Right cardiac atrium (tissue), 5 donors: ENCODE measurements at regions not wholly inside any gene's neighbourhood (a gene's known extent, or its start where the extent isn't known, plus 50 kb on each side); places are given as distances from the start of the nearest gene placed in this dataset.
A peak's percentile ranks its signal among the peaks of the same experiment; 100 is the strongest.

Source experiments
- ATAC-seq, 2 donors: fragments of 200-7000 bp; cut with Tn5 transposase; one replicate each; pipeline versions ENCODE4 v1.8.0 to v1.9.1; 2020; ENCODE audit warnings: moderate library complexity in 2 of 2, mild to moderate bottlenecking in 1 of 2
- DNase-seq, 3 donors: peaks; one replicate each; pipeline ENCODE4 v3.0.0-alpha.2; 2020
- H3K27ac ChIP-seq: one replicate; pipeline ENCODE4 v1.5.1; 2013; ENCODE audit warnings: mild to moderate bottlenecking, low read length, control low read depth, moderate library complexity
- H3K27me3 ChIP-seq: one replicate; pipeline ENCODE4 v1.6.1; 2013; ENCODE audit not compliant: control insufficient read depth, insufficient read depth
- H3K4me1 ChIP-seq: one replicate; pipeline ENCODE4 v1.6.1; 2013; ENCODE audit warnings: low read length; ENCODE audit not compliant: control insufficient read depth, insufficient read depth
- H3K4me3 ChIP-seq: one replicate; pipeline ENCODE4 v1.5.1; 2013; ENCODE audit warnings: low read length, control low read depth
- H3K9me3 ChIP-seq: one replicate; pipeline ENCODE4 v1.6.1; 2013; ENCODE audit warnings: low read length; ENCODE audit not compliant: control insufficient read depth
- WGBS: extraction: QIAGEN DNeasy Blood & Tissue Kit; methylation state at CpG from one replicate; pipeline ENCODE4 v1.1.7; 2013; 5-methylcytosine and 5-hydroxymethylcytosine counted together
- intact Hi-C, 4 donors: fragments of 100-400 bp; cut with DNase I; formaldehyde crosslinking; loops; one replicate each; pipeline versions ENCODE4 v1.11.0 to v1.14.0; 2022 to 2023
- donor health status: healthy with polysubstance abuse.
- donor health status: DM: no; HTN: yes; CAD: no.
- donor health status: DM: no; HTN: no; CAD: no.
- donor health status: DM: no; HTN: yes; CAD: no; lungs with severe emphysema.
- donor health status: DM: yes; HTN: yes; CAD: no.

DNA sequence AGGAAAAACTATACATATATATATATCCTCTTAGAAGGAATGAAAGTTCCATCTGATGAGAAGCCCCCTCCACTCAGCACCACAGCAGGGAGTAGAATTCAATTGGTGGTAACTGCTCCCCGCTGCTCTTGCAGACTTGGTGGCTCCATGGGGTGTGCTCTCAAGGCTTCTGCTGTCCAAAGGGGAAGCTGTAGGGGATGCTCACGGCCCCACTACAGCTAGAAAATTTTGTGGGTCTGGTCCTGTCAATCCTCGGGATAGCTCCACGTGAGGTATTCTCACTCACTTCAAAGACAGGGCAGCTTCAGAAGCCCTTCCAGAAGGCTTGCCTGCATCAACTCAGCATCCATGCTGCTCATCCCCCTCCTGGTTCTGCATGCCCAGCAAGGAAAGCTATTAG lies 247.2 kb downstream of the CETN3 start:
- DNase-seq, result no peak
- intact Hi-C loops, result no loop called here
- no peaks in the 10 kb centered on the region for H3K27me3 ChIP-seq
- ATAC-seq, result no peak
- 91% methylated on average over 4 of the region's 4 CpGs for WGBS
- no peaks in the 10 kb centered on the region for H3K9me3 ChIP-seq
- no peak overlapping the region for H3K4me3 ChIP-seq
- H3K27ac ChIP-seq, result no peak overlapping the region
- H3K4me1 ChIP-seq, result no peaks in the 10 kb centered on the region

DNA sequence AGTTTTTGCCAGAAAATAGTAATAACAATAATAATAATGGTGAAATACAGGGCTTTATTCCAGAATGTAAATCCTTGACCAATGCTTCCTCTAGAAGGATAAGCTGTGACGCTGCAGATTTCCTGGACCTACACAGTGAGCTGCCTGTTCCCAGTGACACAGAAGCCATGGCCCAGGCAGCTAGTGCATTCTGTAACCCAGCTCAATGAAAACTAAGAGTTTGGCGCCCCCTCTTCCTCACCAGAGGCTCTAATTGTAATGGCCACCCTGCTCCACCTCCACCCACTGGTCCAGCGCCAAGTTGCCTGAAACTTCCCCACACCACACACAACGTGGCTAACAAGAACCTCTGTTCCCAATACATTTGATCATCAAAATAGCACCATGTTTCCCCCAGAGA lies 248.1 kb downstream of the CETN3 start:
- no peak overlapping the region for H3K27ac ChIP-seq
- no peaks in the 10 kb centered on the region for H3K27me3 ChIP-seq
- ATAC-seq (peak; percentile 94 to 97), DNase-seq (peak; percentile 76 to 84 (median 78))
- H3K4me1 ChIP-seq, result no peaks in the 10 kb centered on the region
- no peaks in the 10 kb centered on the region for H3K9me3 ChIP-seq
- no peak overlapping the region for H3K4me3 ChIP-seq
- intact Hi-C loops, result no loop called here
- 29% methylated on average over 4 of the region's 4 CpGs for WGBS

DNA sequence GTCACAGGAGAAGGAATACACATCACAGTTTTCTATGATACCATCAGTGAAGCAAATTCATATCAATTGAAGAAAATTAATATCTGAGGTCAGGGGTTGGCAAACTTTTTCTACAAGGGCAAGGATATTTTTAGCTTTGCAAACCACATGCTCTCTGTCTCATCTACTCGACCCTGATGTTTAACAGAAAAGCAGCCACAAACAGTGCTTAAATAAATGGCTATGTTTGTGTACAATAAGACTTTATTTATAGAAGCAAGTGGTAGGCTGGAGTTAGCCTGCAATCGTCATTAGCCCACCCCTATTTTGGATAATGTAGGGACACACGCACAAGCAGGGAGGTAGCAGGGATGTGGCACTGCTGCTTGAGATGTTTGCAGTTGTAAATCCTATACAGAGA lies 251.4 kb downstream of the CETN3 start:
- no peak overlapping the region for H3K27ac ChIP-seq
- ATAC-seq, result no peak
- H3K9me3 ChIP-seq, result no peaks in the 10 kb centered on the region
- no peak for DNase-seq
- no peak overlapping the region for H3K4me3 ChIP-seq
- no peaks in the 10 kb centered on the region for H3K27me3 ChIP-seq
- intact Hi-C loops, result no loop called here
- 38% methylated on average over 3 of the region's 3 CpGs for WGBS
- no peaks in the 10 kb centered on the region for H3K4me1 ChIP-seq

DNA sequence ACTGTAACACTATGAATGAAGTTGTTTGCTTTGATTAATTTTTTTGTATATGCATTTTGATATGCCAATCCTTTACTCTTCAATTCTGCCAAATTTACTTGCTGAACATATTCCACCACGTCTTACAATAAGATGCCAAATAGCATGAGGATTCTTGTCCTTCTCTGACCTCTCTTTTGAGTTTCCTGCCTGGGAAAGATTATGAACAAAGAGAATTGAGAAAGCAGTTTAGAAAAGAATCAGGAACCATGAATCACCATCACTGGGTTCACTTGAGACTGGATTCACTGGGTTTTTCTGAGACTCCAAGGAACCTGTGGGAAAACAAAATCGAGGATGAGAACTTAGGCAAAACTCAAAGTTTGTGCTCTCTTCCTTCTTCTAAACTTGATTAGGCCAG lies 256.5 kb downstream of the CETN3 start:
- Histone ChIP-seq H3K4me3 (no peak overlapping the region), H3K4me1 (no peaks in the 10 kb centered on the region), H3K27ac (no peak overlapping the region), H3K27me3 (no peaks in the 10 kb centered on the region), H3K9me3 (no peaks in the 10 kb centered on the region)
- ATAC-seq (no peak), DNase-seq (no peak)
- intact Hi-C loops, result no loop called here
- WGBS, result 72% methylated on average over 2 of the region's 2 CpGs

DNA sequence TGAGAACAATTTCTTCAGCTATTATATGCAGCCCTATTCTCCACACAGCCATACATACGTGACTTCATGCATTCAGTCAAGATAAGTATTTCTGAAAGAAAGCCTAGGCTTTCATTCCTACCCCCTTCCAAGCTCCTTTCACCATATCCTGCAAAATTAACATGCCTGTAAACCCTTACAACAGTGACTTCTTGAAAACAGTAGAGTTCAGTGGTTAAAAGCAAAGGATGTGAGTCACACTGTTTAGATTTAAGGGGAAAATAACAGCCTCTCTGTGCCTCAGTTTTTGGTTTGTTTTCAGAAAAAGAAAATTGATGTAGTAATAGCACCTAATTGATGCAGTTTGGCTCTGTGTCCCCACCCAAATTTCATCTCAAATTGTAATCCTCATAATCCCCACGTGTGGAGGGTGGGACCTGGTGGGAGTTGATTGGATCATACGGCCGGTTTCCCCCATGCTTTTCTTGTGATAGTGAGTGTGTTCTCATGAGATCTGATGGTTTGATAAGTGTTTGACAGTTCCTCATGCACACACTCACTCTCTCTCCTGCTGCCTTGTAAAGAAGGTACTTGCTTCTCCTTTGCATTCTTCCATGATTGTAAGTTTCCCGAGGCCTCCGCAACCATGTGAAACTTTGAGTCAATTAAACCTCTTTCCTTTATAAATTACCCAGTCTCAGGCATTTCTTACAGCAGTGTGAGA lies 264.8 kb downstream of the CETN3 start:
- Histone ChIP-seq H3K27ac (no peak overlapping the region), H3K4me1 (no peaks in the 10 kb centered on the region), H3K27me3 (no peaks in the 10 kb centered on the region), H3K9me3 (no peaks in the 10 kb centered on the region), H3K4me3 (no peak overlapping the region)
- ATAC-seq, result no peak
- 85% methylated on average over 6 of the region's 6 CpGs for WGBS
- DNase-seq, result no peak
- intact Hi-C loops, result no loop called here

DNA sequence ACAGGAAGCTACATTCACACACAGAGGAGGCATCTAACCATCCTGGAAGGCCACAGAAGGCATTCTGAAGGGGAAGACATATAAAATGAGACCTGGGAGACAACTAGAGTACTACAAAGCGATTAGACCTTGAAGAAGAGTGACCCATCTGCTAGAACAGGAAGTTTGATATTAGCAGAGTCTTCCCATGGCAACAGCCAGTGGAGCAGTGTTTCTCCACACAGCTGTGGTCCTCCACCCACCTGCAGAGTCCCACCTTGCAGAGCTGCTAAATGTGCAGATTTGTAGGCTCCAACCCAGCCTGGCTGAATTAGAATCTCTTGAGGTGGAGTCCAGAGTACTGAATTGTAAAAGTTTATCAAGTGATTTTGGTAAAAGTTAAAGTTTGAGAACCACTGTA lies 267.0 kb downstream of the CETN3 start:
- Histone ChIP-seq H3K4me3 (no peak overlapping the region), H3K27ac (no peak overlapping the region), H3K27me3 (no peaks in the 10 kb centered on the region), H3K9me3 (no peaks in the 10 kb centered on the region), H3K4me1 (no peaks in the 10 kb centered on the region)
- intact Hi-C loops, result no loop called here
- no peak for DNase-seq
- WGBS, result 90% methylated on average over 1 of the region's 1 CpG
- ATAC-seq, result no peak

DNA sequence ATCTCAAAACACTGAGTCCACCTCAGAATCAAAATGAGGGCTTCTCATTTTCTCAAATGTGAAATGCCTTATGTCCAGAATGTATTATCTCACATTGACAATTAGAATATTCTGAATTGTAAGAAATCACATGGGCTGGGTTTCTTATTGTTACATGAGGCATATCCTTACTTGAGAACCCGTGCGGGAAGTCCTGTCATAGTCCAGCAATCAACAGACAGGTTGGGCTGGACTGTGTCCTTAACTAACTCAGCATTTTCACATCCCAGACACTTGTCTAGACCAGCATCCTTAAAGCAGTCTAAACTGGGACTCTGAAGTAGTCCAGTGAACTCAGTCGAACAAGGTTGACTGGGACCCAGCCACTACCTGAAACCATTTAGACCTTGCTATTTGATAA lies 267.6 kb downstream of the CETN3 start:
- H3K27ac ChIP-seq, result no peak overlapping the region
- H3K4me1 ChIP-seq, result no peaks in the 10 kb centered on the region
- ATAC-seq (no peak), DNase-seq (no peak)
- no peaks in the 10 kb centered on the region for H3K9me3 ChIP-seq
- WGBS, result 96% methylated on average over 3 of the region's 3 CpGs
- H3K4me3 ChIP-seq, result no peak overlapping the region
- intact Hi-C loops, result no loop called here
- no peaks in the 10 kb centered on the region for H3K27me3 ChIP-seq

DNA sequence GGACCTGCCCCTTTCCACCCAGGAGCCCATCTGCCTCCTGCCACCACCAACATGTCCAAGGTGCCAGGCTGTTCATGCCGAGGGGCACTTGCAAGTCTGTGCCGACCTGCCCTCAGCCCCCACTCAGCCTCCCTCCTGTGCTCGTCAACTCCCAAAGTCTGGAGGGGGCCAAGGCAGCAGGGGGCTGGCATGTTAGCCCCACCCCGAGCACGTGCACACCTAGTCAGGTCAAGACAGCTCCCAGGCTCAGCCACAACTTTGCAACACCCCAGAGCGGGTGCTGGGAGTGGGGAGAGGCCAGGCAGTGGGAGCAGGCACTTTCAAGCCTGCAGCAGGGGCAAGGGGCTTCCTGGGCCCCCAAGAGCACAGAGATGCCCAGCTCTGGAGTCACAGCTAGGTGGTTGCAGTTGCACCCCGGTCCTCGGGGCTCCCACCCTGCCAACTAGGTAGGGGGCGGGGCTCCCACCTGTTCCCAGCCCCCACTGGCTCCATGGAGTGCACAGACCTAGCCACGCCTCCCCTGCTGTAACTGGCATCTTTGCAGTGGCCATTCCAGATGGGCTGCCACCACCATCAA lies 272.5 kb downstream of the CETN3 start:
- Histone ChIP-seq H3K4me1 (peaks cover 2% of the 10 kb centered on the region), H3K4me3 (no peak overlapping the region), H3K27ac (no peak overlapping the region), H3K27me3 (no peaks in the 10 kb centered on the region), H3K9me3 (no peaks in the 10 kb centered on the region)
- intact Hi-C loops, result no loop called here
- peak in 1 of 3 donors; percentile 45 for DNase-seq
- ATAC-seq, result no peak
- 94% methylated on average over 10 of the region's 10 CpGs for WGBS

DNA sequence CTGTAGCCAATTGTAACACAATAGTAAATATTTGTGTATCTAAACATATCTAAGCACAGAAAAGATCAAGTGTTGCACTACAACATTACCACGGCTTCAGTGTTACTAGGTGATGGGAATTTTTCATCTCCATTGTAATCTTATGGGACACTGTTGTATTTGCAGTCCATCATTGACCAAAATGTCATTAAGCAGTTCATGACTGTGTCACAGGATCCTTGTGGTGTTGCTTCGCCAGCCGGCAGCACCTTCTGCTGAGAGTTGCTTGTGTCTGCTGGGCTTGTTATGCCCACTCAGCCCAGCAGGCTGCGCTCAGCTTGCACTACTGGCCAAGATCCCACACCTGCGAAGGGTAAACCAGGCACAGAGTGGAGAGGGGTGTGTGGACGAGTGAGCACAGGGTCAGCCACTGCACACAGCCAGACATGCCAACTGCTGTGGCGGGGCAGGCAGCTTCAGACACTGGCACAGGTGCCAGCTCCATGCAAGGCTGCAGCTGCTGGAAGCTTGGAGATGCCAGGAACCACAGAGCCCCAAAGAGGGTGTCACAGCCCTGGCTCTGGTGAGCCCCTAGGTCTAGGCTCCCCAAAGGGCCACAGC lies 273.7 kb downstream of the CETN3 start:
- peak in 1 of 3 donors; percentile 28 for DNase-seq
- peak in 1 of 2 donors; percentile 30 for ATAC-seq
- Histone ChIP-seq H3K4me3 (no peak overlapping the region), H3K27me3 (no peaks in the 10 kb centered on the region), H3K9me3 (no peaks in the 10 kb centered on the region), H3K4me1 (peaks cover 3% of the 10 kb centered on the region), H3K27ac (no peak overlapping the region)
- WGBS, result 93% methylated on average over 7 of the region's 7 CpGs
- intact Hi-C loops, result no loop called here

DNA sequence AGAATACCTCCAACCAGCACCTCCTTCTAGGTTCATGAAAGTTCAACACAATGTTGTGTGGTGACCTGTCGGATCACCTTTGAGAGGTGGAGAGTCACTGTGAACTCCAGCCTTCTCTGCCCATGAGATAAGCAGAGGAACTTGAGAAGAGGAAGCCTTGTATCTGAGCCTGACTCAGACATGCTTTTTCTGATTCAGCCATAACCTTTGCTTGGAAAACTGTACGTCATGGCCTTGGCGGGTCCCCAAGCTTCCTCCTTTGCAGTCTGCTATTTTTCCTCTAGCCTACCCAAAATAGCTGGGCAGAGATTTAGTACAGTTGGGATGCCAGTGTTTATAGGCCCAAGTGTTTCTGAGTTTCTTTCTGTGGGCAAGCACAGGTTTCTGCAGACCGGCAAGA lies 274.7 kb downstream of the CETN3 start:
- intact Hi-C loops, result no loop called here
- H3K27me3 ChIP-seq, result no peaks in the 10 kb centered on the region
- WGBS, result 42% methylated on average over 4 of the region's 4 CpGs

DNA sequence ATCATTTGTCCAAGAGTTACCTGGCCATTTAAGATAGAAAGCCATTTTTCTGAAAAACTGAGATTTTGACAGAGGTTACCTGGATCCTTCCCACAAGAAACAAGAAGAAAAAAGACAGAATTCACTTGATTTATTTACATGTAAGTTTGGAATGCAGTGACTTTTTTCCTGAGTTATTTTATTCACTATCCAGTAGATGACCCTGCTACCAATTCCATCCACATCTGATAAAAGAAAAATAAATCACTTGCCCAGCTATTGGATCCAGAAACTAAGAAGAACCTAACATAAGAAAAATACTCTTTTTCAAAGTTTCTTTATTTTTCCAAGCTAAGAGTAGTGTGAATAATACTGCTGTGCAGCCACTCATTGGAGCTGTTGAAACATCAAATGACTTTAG lies 275.2 kb downstream of the CETN3 start:
- Histone ChIP-seq H3K4me1 (peaks cover 3% of the 10 kb centered on the region), H3K27me3 (no peaks in the 10 kb centered on the region), H3K4me3 (no peak overlapping the region), H3K27ac (no peak overlapping the region), H3K9me3 (no peaks in the 10 kb centered on the region)
- DNase-seq (no peak), ATAC-seq (no peak)
- intact Hi-C loops, result no loop called here

More for the DNA sequence above, 274.7 kb downstream of the CETN3 start:
- H3K27ac ChIP-seq, result no peak overlapping the region
- H3K4me1 ChIP-seq, result peaks cover 3% of the 10 kb centered on the region
- H3K4me3 ChIP-seq, result no peak overlapping the region
- H3K9me3 ChIP-seq, result no peaks in the 10 kb centered on the region
- ATAC-seq (peak; percentile 81 to 97), DNase-seq (peak; percentile 84 to 89 (median 84))
